ENCODE measurements at regions not wholly inside any gene's neighbourhood (a gene's known extent, or its start where the extent isn't known, plus 50 kb on each side); places are given as distances from the start of the nearest gene placed in this dataset.

- no peak for DNase-seq
Observed at GRCh38 chr11:104325093-104325492, 161.1 kb upstream of the PDGFD start.

GRCh38 chr11:104324276-104324675 lies 160.3 kb upstream of the PDGFD start:
- DNase-seq = no peak

GRCh38 chr11:104323841-104324240 lies 159.9 kb upstream of the PDGFD start:
- DNase-seq = no peak

GRCh38 chr11:104322696-104323095 lies 158.7 kb upstream of the PDGFD start:
- no peak for DNase-seq

GRCh38 chr11:104320956-104321355 lies 157.0 kb upstream of the PDGFD start:
- DNase-seq = no peak

GRCh38 chr11:104320097-104320496 lies 156.2 kb upstream of the PDGFD start:
- DNase-seq = no peak

GRCh38 chr11:104319396-104319795 lies 155.4 kb upstream of the PDGFD start:
- no peak for DNase-seq

GRCh38 chr11:104306862-104307474 lies 143.0 kb upstream of the PDGFD start:
- DNase-seq = no peak

GRCh38 chr11:104301776-104302175 lies 137.8 kb upstream of the PDGFD start:
- DNase-seq = no peak

GRCh38 chr11:104291646-104292045 lies 127.7 kb upstream of the PDGFD start:
- no peak for DNase-seq

GRCh38 chr11:104286129-104286528 lies 122.2 kb upstream of the PDGFD start:
- DNase-seq = no peak

GRCh38 chr11:104279587-104279986 lies 115.6 kb upstream of the PDGFD start:
- DNase-seq = no peak

- DNase-seq = no peak
Observed at GRCh38 chr11:104275992-104276391, 112.0 kb upstream of the PDGFD start.

GRCh38 chr11:104260456-104260855 lies 96.5 kb upstream of the PDGFD start:
- DNase-seq = no peak

- no peak for DNase-seq
Observed at GRCh38 chr11:104259121-104259610, 95.2 kb upstream of the PDGFD start.

GRCh38 chr11:104256525-104256924 lies 92.6 kb upstream of the PDGFD start:
- no peak for DNase-seq

- no peak for DNase-seq
Observed at GRCh38 chr11:104254347-104254746, 90.4 kb upstream of the PDGFD start.

GRCh38 chr11:104246590-104246989 lies 82.6 kb upstream of the PDGFD start:
- no peak for DNase-seq

GRCh38 chr11:104238916-104239315 lies 75.0 kb upstream of the PDGFD start:
- no peak for DNase-seq

GRCh38 chr11:104225047-104225446 lies 61.1 kb upstream of the PDGFD start:
- DNase-seq = no peak

- no peak for DNase-seq
Observed at GRCh38 chr11:104222464-104222863, 58.5 kb upstream of the PDGFD start.

- no peak for DNase-seq
Observed at GRCh38 chr11:104221455-104221854, 57.5 kb upstream of the PDGFD start.

- no peak for DNase-seq
Observed at GRCh38 chr11:104219096-104219495, 55.1 kb upstream of the PDGFD start.

GRCh38 chr11:104214517-104214916 lies 50.6 kb upstream of the PDGFD start:
- no peak for DNase-seq
